NCI-H510A treated with DMSO at 0.1 percent for 48 hours (cell line): ENCODE measurements at regions not wholly inside any gene's neighbourhood (a gene's known extent, or its start where the extent isn't known, plus 50 kb on each side); places are given as distances from the start of the nearest gene placed in this dataset.
"Not testable (repeated sequence)": the region's sequence is repeated elsewhere in the genome, so short reads cannot be mapped to it uniquely, and the experiment has no call there.

Source experiments
- DNase-seq: peaks from one replicate; lab custom pipeline; 2025; lab: John Stamatoyannopoulos, UW

DNA sequence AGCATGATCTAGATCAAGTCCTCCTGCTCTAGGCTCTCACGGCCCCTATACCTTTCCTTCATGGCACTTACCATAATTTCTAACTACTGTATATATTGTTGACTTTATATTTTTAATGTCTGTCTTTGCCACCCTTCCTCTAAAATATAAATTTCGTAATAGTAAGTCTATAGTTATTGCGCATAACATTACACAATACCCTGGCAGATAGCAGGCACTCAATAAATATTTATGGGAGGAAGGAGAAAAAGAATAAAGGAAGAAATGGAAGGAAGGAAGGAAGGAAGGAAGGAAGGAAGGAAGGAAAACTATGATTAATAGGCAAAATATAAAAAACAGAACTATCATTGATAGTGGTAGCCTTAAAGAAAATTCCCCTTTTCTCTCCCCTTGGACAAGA, 190.3 kb upstream of the LMCD1 start:
- no peak for DNase-seq

DNA sequence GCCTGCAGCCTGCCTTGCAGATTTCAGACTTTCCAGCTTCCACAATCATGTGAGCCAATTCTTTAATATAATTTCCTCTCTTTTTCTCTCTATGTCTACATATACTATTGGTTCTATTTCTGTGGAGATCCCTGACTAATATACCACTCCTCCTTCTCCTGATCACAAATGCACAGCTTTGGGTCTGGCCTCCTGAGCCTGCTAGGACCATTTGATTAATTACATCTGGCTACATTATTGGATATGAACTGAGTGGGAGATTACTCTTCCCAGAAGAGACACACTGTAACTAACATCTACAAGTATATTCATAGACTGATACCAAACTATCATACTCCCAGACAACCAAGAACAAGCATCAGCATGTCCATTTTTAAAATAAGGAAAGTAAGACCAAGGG, 188.9 kb upstream of the LMCD1 start:
- DNase-seq: no peak

DNA sequence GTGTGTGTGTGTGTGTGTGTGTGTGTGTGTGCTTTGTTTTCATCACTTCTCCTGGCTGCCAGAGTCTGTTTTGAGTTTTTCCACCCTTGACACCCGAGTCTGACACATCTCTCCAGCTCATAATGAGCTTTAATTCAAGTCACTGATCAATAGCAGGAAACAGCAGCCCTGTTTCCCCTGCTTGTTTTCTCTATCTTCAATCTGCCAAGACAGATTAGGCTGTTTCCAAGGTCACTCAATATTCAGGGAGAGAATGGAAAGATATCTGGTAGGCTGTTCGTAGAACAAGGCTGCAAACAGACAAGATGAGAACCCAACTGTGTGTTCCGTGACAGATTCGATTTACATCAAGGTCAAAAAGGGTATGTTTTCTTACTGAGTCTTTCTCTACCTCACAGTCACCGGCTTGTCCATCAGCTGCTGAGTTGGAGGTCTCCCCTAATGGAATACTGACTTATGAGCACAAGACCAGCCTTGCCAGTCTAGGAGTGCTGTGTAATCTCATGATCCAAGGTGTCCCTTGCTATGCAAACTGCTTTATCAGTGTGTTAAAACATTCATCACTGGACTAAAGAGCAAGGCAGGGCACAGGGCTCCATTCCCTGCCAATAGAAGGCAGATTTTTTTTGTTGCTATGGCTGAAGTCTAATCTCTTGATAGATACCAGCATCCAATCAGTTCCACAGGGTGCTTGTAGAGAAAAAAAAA, 187.9 kb upstream of the LMCD1 start:
- DNase-seq: no peak

DNA sequence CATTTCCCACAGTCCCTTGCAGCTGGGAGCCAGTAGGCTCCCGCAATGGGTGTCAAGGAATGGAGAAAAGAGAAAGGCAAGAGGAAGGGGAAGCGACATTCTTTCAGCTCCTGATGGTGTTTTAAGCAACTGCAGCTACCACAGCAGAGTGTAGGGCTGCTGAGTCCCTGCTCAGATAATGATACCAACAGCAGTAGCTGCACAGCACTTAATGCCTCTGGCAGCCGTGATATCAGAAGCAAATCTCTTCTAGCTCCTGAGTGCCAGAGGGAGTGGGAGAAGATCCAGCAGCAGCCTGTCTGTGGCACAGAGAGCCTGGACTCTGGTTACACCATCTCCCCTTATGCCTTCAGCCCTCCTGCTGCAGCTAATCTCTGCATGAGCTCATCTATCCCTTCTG, 186.1 kb upstream of the LMCD1 start:
- not testable (repeated sequence) for DNase-seq

DNA sequence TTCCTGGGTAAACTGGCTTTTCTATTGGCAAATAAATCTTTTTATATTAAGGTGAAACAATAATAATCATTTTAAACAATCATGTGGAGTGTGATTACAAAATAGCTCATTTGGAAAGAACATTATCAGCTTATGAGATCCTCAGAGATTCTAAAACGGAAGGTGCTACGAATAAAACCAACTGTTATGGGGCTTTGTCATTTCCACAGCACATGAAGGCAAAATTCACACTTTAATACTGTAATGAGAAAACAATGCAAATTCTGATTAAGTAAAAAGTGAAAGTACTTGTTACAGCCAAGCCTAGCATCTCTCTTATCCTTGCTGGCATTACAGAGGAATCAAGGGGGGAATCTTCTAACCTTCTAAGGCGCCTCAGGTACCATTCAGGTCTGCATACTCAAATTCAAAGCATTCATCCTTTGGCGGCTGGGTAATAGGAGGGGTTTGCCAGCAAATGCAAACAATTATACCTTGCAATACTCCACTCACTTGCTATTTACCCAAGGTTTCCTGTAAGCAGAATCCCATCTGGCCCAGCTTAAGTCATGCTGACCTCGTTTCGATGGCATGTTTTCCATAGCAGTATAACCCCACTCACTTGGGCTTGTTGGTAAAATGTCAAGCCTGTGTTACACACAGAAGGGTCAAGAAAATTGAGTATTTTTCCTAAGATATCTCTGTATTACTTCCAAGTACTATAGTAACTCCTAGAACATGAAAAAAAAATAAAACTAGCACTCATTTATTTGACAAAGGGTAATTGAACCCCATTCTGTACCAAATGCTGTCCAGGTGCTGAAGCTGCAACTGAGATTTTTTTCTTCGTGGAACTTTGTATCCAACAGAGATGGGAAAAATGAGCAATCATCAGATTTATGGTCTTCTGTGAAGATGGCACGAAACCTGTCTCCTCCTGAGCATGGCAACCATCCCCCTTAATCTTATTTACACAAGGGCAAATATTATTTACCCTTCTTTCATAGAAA, 183.7 kb upstream of the LMCD1 start:
- DNase-seq: peak; percentile 61

- no peak for DNase-seq
These were observed 181.5 kb upstream of the LMCD1 start for GRCh38 chr3:8319935-8320634.

DNA sequence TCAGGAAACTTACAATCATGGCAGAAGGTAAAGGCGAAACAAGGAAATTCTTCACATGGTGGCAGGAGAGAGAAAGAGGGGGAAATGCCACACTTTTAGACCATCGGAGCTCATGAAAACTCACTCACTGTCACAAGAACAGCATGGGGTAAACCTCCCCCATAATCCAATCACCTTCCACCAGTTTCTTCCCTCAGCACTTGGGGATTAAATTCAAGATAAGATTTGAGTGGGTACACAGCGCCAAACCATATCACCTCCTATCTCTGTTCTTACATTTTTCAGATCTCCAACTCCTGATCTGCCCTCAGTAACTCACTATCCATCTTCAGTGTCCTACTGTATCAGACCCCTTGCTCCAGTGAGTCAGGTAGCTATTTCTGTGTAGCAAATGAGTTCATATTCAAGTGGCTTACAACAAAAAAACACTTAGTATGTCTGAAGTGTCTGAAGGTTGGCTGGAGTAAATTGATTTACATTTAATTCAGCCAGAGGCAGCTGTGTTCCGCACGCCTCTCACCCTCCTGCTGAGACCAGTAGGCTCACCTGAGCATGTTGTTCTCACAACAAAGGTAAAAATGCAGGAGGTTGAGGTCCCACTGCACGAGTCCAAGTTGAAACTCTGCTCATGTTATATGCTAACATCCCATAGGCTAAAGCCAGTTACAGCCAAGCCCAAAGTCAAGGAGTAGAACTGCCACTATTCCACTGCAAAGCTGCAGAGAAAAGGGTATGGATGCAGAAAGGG, 180.7 kb upstream of the LMCD1 start:
- DNase-seq: peak; percentile 68

DNA sequence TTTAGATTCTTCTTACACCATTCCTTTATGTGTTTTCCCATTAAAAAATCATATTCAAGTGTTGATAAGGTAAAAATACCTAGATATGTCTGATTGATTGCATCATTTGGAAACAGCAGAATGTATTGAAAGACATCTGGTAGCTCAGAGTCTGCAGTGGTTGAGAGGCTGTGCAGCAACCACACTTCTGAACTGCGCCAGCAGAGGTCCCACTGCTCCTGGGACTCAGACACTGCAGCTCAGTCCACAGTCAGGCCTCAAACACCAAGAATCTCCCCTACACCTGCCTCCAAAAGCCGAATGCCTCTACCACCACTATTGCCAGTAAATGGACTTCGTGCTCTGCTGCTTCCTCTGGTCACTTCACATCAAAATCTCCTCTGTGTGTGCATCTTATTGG, 176.9 kb upstream of the LMCD1 start:
- DNase-seq: no peak

GRCh38 chr3:8325306-8325705, 176.3 kb upstream of the LMCD1 start:
- DNase-seq: no peak

DNA sequence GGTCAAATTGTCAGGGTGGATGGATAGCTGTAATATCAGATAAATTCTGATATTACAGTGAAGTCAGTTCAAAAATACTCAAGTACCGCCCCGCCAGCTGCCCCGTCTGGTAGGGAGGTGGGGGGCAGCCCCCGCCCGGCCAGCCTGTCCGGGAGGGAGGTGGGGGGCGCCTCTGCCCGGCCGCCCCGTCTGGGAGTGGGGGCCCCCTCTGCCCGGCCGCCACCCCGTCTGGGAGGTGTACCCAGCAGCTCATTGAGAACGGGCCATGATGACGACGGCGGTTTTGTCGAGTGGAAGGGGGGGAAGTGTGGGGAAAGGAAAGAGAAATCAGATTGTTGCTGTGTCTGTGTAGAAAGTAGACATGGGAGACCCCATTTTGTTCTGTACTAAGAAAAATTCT, 175.8 kb upstream of the LMCD1 start:
- DNase-seq: not testable (repeated sequence)

GRCh38 chr3:8327739-8328138, 173.9 kb upstream of the LMCD1 start:
- DNase-seq: peak; percentile 80

- DNase-seq: peak; percentile 41
These were observed 172.7 kb upstream of the LMCD1 start for GRCh38 chr3:8328967-8329366.

- no peak for DNase-seq
These were observed 172.0 kb upstream of the LMCD1 start for GRCh38 chr3:8329598-8329997.

DNA sequence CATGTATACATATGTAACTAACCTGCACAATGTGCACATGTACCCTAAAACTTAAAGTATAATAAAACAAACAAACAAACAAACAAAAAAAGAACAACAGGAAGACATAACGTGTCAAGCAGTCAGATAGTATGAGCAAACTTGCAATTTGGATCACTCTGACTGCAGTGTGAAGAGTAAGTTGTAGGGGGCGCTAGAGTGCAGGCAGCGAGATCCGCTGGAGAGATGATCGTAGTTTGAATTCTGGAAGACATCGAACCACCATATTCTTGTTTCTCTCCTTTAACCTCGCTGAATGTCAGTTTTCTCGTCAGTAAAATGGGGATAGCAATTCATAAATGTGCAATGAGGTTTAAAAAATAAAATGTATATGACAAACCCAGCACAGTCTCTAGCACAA, 165.2 kb upstream of the LMCD1 start:
- DNase-seq: no peak

- DNase-seq: no peak
These were observed 163.2 kb upstream of the LMCD1 start for GRCh38 chr3:8338424-8338823.

DNA sequence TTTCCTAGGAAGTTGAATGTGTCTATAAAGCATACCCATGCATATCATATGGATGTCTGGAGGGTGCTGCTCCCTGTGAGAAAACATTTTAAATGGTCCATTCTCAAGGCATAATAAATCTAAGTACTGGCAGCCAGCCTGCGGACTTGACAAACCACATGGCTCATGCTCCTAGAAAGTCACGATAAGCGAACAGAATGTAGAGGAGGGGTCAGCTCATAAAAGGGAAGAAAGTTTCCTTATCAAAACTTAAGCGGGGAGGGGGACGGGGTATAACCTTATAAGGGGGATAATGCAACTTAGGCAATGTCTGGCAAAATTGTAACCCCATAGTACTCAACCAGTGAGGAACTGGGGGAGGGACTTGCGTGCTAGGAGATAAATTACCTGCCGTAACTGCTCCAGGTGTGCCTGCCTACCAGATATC, 159.8 kb upstream of the LMCD1 start:
- DNase-seq: no peak

GRCh38 chr3:8343058-8343457, 158.6 kb upstream of the LMCD1 start:
- no peak for DNase-seq

DNA sequence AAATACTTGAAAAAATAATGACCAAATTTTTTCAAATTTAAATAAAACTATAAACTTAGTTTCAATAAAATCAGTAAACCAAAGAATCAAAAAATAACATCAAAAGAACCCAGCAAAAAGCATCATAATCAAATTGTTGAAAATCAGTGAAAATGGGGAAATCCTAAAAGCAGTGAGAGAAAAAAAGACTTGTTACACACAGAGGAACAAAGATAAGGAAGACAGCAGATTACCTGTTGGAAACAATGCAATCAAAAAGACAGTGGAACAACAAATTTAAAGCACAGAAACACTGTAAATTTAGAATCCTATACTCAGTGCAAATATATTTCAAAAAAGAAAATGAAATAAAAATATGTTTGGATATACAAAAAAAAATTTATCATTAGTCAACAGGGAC, 156.2 kb upstream of the LMCD1 start:
- DNase-seq: no peak

GRCh38 chr3:8348076-8348475, 153.5 kb upstream of the LMCD1 start:
- DNase-seq: peak; percentile 9

DNA sequence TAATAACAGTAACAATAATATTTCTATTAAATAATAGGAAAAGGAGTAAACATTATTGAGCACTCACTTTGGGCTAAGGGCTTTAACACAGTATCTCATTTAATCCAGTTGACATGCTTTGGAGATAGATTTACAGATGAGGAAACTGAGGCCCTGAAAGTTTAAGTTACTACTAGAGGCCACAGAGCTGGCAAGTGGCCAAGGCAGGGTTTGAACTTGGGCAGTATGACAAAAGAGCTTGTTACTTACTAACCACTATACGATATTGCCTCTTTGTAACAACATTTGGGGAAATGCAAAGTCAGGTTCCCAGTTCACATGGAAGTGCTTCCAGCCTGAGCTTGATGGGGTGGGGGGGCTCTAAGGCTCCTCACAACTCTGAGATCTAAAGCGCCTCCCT, 149.1 kb upstream of the LMCD1 start:
- no peak for DNase-seq

- DNase-seq: no peak
These were observed 148.3 kb upstream of the LMCD1 start for GRCh38 chr3:8353364-8353763.

GRCh38 chr3:8355346-8355745, 146.3 kb upstream of the LMCD1 start:
- DNase-seq: no peak
